Rectal smooth muscle tissue (tissue), 1 donor: ENCODE measurements at regions not wholly inside any gene's neighbourhood (a gene's known extent, or its start where the extent isn't known, plus 50 kb on each side); places are given as distances from the start of the nearest gene placed in this dataset.

Experiments
- H3K27ac ChIP-seq: one replicate; pipeline ENCODE4 v1.7.0; 2013; ENCODE audit warnings: low read depth, low read length, inconsistent platforms
- H3K27me3 ChIP-seq: one replicate; pipeline ENCODE4 v1.7.0; 2013; ENCODE audit warnings: low read length; ENCODE audit not compliant: control insufficient read depth, insufficient read depth
- H3K36me3 ChIP-seq: one replicate; pipeline ENCODE4 v1.7.0; 2013; ENCODE audit warnings: low read length; ENCODE audit not compliant: control insufficient read depth, insufficient read depth
- H3K4me1 ChIP-seq: one replicate; pipeline ENCODE4 v1.7.0; 2013; ENCODE audit warnings: low read length; ENCODE audit not compliant: control insufficient read depth, insufficient read depth
- H3K4me3 ChIP-seq: one replicate; pipeline ENCODE4 v1.7.0; 2013; ENCODE audit warnings: low read length
- H3K9ac ChIP-seq: one replicate; pipeline ENCODE4 v1.7.0; 2013; ENCODE audit warnings: low read length

DNA sequence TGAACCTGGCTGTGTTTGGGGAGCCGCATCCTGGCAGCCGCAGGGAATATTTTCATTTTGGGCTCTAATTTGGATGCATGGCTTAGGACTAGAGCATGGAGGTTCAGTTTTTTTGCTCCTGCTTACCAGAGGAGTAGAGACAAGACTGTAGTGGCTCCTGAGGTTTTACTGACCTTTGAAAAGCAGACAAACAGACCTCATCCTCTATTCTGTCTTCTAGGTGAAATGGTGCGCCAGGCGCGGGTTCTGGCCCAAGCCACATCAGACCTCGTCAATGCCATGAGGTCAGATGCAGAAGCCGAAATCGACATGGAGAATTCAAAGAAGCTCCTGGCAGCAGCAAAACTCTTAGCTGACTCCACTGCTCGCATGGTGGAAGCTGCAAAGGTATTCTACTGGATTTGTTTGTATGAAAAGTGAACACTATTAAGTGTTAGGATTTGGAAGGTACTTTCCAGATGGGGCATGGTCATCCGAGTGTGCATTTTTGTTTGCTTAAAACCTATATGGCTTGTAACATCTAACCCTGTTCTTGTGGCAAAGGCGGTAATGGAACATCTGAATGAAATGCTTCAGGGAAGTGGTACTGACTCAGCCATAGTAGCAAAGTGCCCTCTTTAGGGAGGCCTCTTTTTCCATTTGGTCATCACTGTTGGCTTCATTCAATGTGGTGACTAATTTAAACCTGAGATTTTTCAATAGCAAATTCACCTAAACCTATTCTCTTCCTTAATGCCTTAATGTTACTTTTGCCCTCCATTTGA is 330.7 kb upstream of the TPM1 start:
- Histone ChIP-seq H3K9ac (no peak overlapping the region), H3K27me3 (no peaks in the 10 kb centered on the region), H3K4me3 (no peak overlapping the region), H3K4me1 (no peaks in the 10 kb centered on the region), H3K27ac (no peak overlapping the region), H3K36me3 (peaks cover 12% of the 10 kb centered on the region)

DNA sequence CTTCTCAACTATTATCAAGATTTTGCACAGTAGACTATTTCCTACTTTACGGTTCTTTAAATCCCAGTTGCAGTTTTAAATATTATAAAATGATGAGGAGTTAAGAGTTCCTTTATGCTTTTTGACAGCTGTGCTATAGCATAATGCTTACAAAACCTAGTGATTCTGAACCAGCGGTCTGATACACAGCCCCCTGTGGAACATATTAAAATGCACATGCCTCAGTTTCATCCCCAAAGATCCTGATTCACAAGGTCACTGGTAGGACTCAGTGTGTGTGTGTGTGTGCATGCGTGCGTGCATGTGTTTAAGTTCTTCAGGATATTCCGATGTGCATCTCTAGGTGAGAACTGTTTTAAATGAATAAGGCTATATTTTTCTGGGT is 330.1 kb upstream of the TPM1 start:
- no peaks in the 10 kb centered on the region for H3K4me1 ChIP-seq
- peaks cover 14% of the 10 kb centered on the region for H3K36me3 ChIP-seq
- no peak overlapping the region for H3K4me3 ChIP-seq
- no peak overlapping the region for H3K27ac ChIP-seq
- no peak overlapping the region for H3K9ac ChIP-seq
- no peaks in the 10 kb centered on the region for H3K27me3 ChIP-seq

GRCh38 chr15:62715946-62716345 is 326.6 kb upstream of the TPM1 start:
- H3K9ac ChIP-seq: no peak overlapping the region
- H3K4me3 ChIP-seq: no peak overlapping the region
- H3K27ac ChIP-seq: no peak overlapping the region
- no peaks in the 10 kb centered on the region for H3K27me3 ChIP-seq
- peaks cover 23% of the 10 kb centered on the region for H3K36me3 ChIP-seq
- no peaks in the 10 kb centered on the region for H3K4me1 ChIP-seq

DNA sequence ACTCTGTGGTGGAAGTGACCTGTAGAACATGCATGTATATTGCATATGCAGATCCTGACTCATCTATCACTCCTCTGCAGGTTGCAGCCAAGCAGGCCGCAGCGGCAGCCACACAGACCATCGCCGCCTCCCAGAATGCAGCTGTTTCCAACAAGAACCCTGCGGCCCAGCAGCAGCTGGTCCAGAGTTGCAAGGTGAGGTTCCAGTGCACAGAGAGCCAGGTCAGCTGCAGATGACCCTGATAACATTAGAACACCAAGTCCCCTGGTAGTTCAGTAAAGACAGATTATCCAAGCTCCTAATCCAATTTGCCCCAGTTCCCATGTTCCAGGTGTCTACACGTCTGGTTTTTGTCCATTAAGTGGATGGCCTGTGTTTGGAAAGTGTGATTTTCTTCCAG is 325.1 kb upstream of the TPM1 start:
- no peaks in the 10 kb centered on the region for H3K27me3 ChIP-seq
- no peak overlapping the region for H3K27ac ChIP-seq
- no peaks in the 10 kb centered on the region for H3K4me1 ChIP-seq
- H3K36me3 ChIP-seq: peaks cover 18% of the 10 kb centered on the region
- H3K4me3 ChIP-seq: no peak overlapping the region
- H3K9ac ChIP-seq: no peak overlapping the region

DNA sequence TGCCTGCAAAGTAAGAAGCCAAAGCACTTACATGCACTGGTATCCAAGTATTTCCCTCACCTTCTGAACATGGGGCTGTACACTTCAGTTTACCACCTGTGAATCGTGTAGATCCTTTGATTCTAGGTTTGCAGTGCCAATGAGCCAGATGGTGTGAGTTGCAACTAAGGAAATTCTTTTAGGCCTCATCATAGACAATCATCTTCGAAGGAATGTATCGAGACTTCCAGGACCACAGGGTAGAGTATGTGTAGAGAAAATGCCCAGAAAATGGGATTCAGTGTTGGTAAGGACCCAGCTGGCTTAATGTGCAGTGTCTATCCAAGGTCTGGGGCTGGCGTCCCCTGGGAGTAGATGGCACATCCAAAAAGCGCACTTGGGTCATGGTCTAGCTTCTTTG is 323.2 kb upstream of the TPM1 start:
- H3K4me3 ChIP-seq: no peak overlapping the region
- H3K36me3 ChIP-seq: peaks cover 18% of the 10 kb centered on the region

GRCh38 chr15:62722237-62722636 is 320.3 kb upstream of the TPM1 start:
- Histone ChIP-seq H3K36me3 (peaks cover 15% of the 10 kb centered on the region), H3K27ac (no peak overlapping the region), H3K4me1 (no peaks in the 10 kb centered on the region), H3K27me3 (no peaks in the 10 kb centered on the region), H3K9ac (no peak overlapping the region), H3K4me3 (no peak overlapping the region)

More for the DNA sequence above, 323.2 kb upstream of the TPM1 start:
- no peak overlapping the region for H3K27ac ChIP-seq
- no peak overlapping the region for H3K9ac ChIP-seq
- H3K4me1 ChIP-seq: no peaks in the 10 kb centered on the region
- no peaks in the 10 kb centered on the region for H3K27me3 ChIP-seq

DNA sequence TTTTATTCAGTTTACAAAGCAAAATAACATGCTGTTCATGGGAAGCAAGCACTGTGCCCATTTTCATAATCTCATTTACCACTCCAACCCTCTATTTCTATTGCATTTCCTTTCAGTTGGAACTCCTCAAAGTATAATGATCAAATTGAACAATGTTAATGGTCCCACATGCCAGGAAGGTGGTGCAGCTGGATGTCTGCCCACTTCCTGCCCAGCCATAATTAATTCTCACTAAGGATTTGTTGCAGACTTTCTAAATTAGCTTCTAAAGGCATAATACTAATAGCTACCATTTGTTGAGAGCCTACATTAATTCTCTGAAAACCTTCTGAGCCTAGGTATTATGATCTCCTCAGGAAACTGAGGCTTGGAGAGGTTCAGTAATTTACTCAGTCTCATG is 316.1 kb upstream of the TPM1 start:
- no peak overlapping the region for H3K4me3 ChIP-seq
- no peaks in the 10 kb centered on the region for H3K36me3 ChIP-seq
- no peaks in the 10 kb centered on the region for H3K27me3 ChIP-seq
- H3K27ac ChIP-seq: no peak overlapping the region
- no peak overlapping the region for H3K9ac ChIP-seq
- no peaks in the 10 kb centered on the region for H3K4me1 ChIP-seq

DNA sequence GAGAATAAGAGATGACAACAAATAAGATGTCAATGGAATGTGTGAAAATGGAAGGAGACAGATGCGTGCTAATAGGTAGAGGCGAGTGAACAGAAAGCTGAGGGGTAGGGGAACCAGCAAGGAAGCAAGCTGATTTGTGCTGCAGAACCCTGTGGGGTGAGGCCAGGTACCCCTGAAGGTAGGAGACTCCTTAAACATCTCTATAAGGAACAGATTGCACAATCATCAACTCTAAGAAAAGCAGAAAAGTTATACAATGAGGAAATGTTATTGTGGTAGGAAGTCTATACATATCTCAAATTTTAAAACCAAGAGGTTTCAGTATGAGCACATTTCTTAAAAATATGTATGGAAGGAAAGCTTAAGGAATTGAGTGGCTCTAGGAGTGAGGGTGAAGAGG is 315.0 kb upstream of the TPM1 start:
- no peaks in the 10 kb centered on the region for H3K36me3 ChIP-seq

GRCh38 chr15:62730825-62731224 is 311.7 kb upstream of the TPM1 start:
- Histone ChIP-seq H3K27ac (no peak overlapping the region), H3K4me3 (no peak overlapping the region), H3K4me1 (no peaks in the 10 kb centered on the region), H3K9ac (no peak overlapping the region), H3K36me3 (no peaks in the 10 kb centered on the region), H3K27me3 (no peaks in the 10 kb centered on the region)

More for the DNA sequence above, 315.0 kb upstream of the TPM1 start:
- H3K9ac ChIP-seq: no peak overlapping the region
- H3K27ac ChIP-seq: no peak overlapping the region
- H3K27me3 ChIP-seq: no peaks in the 10 kb centered on the region
- H3K4me3 ChIP-seq: no peak overlapping the region
- no peaks in the 10 kb centered on the region for H3K4me1 ChIP-seq

DNA sequence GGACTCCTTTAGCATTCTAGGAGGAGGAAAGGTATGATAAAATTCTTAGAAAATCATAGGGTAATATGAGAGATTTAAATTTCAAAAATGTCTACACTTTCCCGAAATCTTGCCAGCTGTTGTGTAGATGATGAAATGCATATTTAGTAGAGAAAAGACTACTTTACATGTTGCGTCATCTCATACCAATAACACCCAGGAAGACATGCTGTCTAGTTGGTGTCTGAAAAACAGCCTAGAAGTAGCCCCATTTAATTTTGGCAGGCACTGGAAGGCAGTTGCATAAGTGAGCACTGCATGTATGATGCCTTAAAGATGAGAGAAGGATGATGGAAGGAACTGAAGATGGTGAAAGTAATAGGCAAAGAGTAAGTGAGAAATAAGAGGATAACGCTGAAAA is 310.5 kb upstream of the TPM1 start:
- H3K27ac ChIP-seq: no peak overlapping the region
- H3K4me1 ChIP-seq: no peaks in the 10 kb centered on the region
- H3K4me3 ChIP-seq: no peak overlapping the region
- no peaks in the 10 kb centered on the region for H3K27me3 ChIP-seq
- peaks cover 3% of the 10 kb centered on the region for H3K36me3 ChIP-seq
- H3K9ac ChIP-seq: no peak overlapping the region

GRCh38 chr15:62734706-62735105 is 307.8 kb upstream of the TPM1 start:
- no peak overlapping the region for H3K9ac ChIP-seq
- no peak overlapping the region for H3K4me3 ChIP-seq
- H3K27ac ChIP-seq: no peak overlapping the region
- H3K27me3 ChIP-seq: no peaks in the 10 kb centered on the region
- H3K4me1 ChIP-seq: no peaks in the 10 kb centered on the region
- H3K36me3 ChIP-seq: peaks cover 18% of the 10 kb centered on the region

DNA sequence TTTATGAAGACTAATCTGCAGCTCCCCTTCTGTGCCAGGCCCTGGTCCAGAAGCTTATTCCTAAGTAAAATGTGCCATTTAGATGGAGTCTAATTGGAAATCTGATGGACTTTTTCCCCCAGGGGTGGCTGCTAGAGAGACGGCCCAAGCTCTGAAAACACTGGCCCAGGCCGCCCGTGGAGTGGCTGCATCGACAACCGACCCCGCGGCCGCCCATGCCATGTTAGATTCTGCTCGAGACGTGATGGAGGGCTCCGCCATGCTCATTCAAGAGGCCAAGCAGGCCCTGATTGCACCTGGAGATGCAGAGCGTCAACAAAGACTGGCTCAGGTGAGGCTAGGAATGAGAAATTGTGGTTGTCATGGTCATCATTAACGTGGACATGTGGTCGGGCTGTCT is 305.8 kb upstream of the TPM1 start:
- Histone ChIP-seq H3K27me3 (no peaks in the 10 kb centered on the region), H3K27ac (no peak overlapping the region), H3K4me1 (no peaks in the 10 kb centered on the region), H3K9ac (no peak overlapping the region), H3K4me3 (no peak overlapping the region), H3K36me3 (peaks cover 18% of the 10 kb centered on the region)

- no peak overlapping the region for H3K4me3 ChIP-seq
- H3K27me3 ChIP-seq: no peaks in the 10 kb centered on the region
- H3K4me1 ChIP-seq: peaks cover 5% of the 10 kb centered on the region
- H3K36me3 ChIP-seq: peaks cover 18% of the 10 kb centered on the region
- no peak overlapping the region for H3K9ac ChIP-seq
- H3K27ac ChIP-seq: no peak overlapping the region
Measured at GRCh38 chr15:62737551-62737950, 305.0 kb upstream of the TPM1 start.
